ENCODE measurements at regions not wholly inside any gene's neighbourhood (a gene's known extent, or its start where the extent isn't known, plus 50 kb on each side); places are given as distances from the start of the nearest gene placed in this dataset.

- Mint-ChIP-seq H3K27me3 (ENCODE audit: low read depth in 3 of 3) (peaks cover 1 to 5% (median 4%) of the 10 kb centered on the region in 3 donors), H3K4me1 (no peaks in the 10 kb centered on the region), H3K4me3 (no peak overlapping the region), H3K27ac (no peak overlapping the region), H3K36me3 (no peaks in the 10 kb centered on the region), H3K9me3 (peaks cover 0 to 5% (median 2%) of the 10 kb centered on the region in 7 donors)
- intact Hi-C loops (cut with micrococcal nuclease), result no loop called here
- Histone ChIP-seq H3K4me2 (replicated peaks; ENCODE audit: extremely low read depth, low read length, poor library complexity, severe bottlenecking) (no peak overlapping the region), H3K9ac (ENCODE audit: insufficient read depth, low read length, poor library complexity, severe bottlenecking) (no peak overlapping the region), H3K27ac (ENCODE audit: low read depth in 1 of 2, low read length in 2 of 2) (no peak overlapping the region), H3K36me3 (replicated peaks in 1 of 2; ENCODE audit: control insufficient read depth in 1 of 2, insufficient read depth in 2 of 2, low read length in 2 of 2) (no peaks in the 10 kb centered on the region), H4K20me1 (ENCODE audit: insufficient read depth, low read length) (no peaks in the 10 kb centered on the region), H3K9me3 (replicated peaks in 1 of 2; ENCODE audit: control insufficient read depth in 1 of 2, insufficient read depth in 1 of 2, low read length in 2 of 2) (no peaks in the 10 kb centered on the region), H3K79me2 (ENCODE audit: insufficient read depth, low read length) (no peaks in the 10 kb centered on the region), H3K4me3 (replicated peaks in 1 of 3; ENCODE audit: low read depth in 2 of 3, low read length in 3 of 3) (no peak overlapping the region), H2AFZ (ENCODE audit: insufficient read depth, low read depth, low read length, poor library complexity, severe bottlenecking) (no peak overlapping the region), H3K4me1 (ENCODE audit: control insufficient read depth in 1 of 2, insufficient read depth in 2 of 2, low read length in 2 of 2) (no peaks in the 10 kb centered on the region), H3K27me3 (ENCODE audit: control insufficient read depth in 2 of 2, insufficient read depth in 2 of 2, low read length in 2 of 2) (no peaks in the 10 kb centered on the region)
- no peak for DNase-seq
- TF ChIP-seq CTCF (IDR thresholded peaks at IDR 0.05), result no peak
- 50% methylated on average over 1 of the region's 2 CpGs for WGBS (ENCODE audit: insufficient coverage)
Observed at GRCh38 chr1:112250892-112251291, 145.1 kb upstream of the CTTNBP2NL start.

- Histone ChIP-seq H3K79me2 (ENCODE audit: insufficient read depth, low read length) (no peaks in the 10 kb centered on the region), H4K20me1 (ENCODE audit: insufficient read depth, low read length) (no peaks in the 10 kb centered on the region), H3K4me2 (replicated peaks; ENCODE audit: extremely low read depth, low read length, poor library complexity, severe bottlenecking) (no peak overlapping the region), H3K36me3 (replicated peaks in 1 of 2; ENCODE audit: control insufficient read depth in 1 of 2, insufficient read depth in 2 of 2, low read length in 2 of 2) (no peaks in the 10 kb centered on the region), H3K9ac (ENCODE audit: insufficient read depth, low read length, poor library complexity, severe bottlenecking) (no peak overlapping the region), H3K27me3 (ENCODE audit: control insufficient read depth in 2 of 2, insufficient read depth in 2 of 2, low read length in 2 of 2) (no peaks in the 10 kb centered on the region), H3K4me3 (replicated peaks in 1 of 3; ENCODE audit: low read depth in 2 of 3, low read length in 3 of 3) (no peak overlapping the region), H3K4me1 (ENCODE audit: control insufficient read depth in 1 of 2, insufficient read depth in 2 of 2, low read length in 2 of 2) (no peaks in the 10 kb centered on the region), H2AFZ (ENCODE audit: insufficient read depth, low read depth, low read length, poor library complexity, severe bottlenecking) (no peak overlapping the region), H3K27ac (ENCODE audit: low read depth in 1 of 2, low read length in 2 of 2) (no peak overlapping the region), H3K9me3 (replicated peaks in 1 of 2; ENCODE audit: control insufficient read depth in 1 of 2, insufficient read depth in 1 of 2, low read length in 2 of 2) (no peaks in the 10 kb centered on the region)
- H3K4me3 Mint-ChIP-seq, result no peak overlapping the region
- H3K27ac Mint-ChIP-seq, result peak overlapping the region in 1 of 7 donors; percentile 27
- peaks cover 1 to 5% (median 4%) of the 10 kb centered on the region in 3 donors for H3K27me3 Mint-ChIP-seq (ENCODE audit: low read depth in 3 of 3)
- no peak for TF ChIP-seq CTCF (IDR thresholded peaks at IDR 0.05)
- peaks cover 0 to 5% (median 2%) of the 10 kb centered on the region in 7 donors for H3K9me3 Mint-ChIP-seq
- WGBS (ENCODE audit: insufficient coverage), result 89% methylated on average over 4 of the region's 6 CpGs
- H3K4me1 Mint-ChIP-seq, result no peaks in the 10 kb centered on the region
- intact Hi-C loops (cut with micrococcal nuclease), result no loop called here
- DNase-seq, result no peak
- no peaks in the 10 kb centered on the region for H3K36me3 Mint-ChIP-seq
Observed at GRCh38 chr1:112251766-112252506, 144.1 kb upstream of the CTTNBP2NL start.

Data from CD14-positive monocyte (primary cell).